Sciatic nerve (tissue), 2 donors: ENCODE measurements at regions not wholly inside any gene's neighbourhood (a gene's known extent, or its start where the extent isn't known, plus 50 kb on each side); places are given as distances from the start of the nearest gene placed in this dataset.

ENCODE experiments used
- ATAC-seq: fragments of 200-7000 bp; cut with Tn5 transposase; one replicate; pipeline ENCODE4 v1.9.1; 2020; ENCODE audit warnings: mild to moderate bottlenecking, moderate library complexity
- DNase-seq: peaks from one replicate; pipeline ENCODE4 v3.0.0-alpha.2; 2020; ENCODE audit warnings: low spot score
- intact Hi-C: fragments of 100-400 bp; cut with DNase I; formaldehyde crosslinking; loops from one replicate; pipeline ENCODE4 v1.14.2; 2022
- donor health status: DM: no; HTN: no; CAD: no.
- donor health status: DM: no; HTN: no; CAD: no.

DNA sequence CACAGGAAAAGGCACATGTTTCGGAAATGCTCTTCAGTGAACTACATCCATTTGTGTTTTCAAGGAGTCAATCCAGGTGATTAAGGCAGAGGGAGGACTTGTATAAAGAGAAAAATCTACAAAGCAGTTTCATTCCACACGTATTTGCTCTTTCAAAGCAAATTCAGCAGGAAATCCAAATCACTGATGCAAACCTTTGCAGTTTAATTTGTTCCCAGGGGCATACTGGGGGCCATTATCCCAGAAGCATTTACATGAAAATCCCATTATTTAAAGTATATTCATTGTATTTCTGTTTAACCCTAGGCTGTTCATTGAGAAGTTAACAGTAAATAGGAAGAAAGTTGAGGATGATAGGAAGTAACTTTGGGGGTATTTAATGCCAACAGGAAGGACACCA lies 147.9 kb downstream of the PMP22 start:
- intact Hi-C loops = no loop called here
- DNase-seq = no peak
- no peak for ATAC-seq

DNA sequence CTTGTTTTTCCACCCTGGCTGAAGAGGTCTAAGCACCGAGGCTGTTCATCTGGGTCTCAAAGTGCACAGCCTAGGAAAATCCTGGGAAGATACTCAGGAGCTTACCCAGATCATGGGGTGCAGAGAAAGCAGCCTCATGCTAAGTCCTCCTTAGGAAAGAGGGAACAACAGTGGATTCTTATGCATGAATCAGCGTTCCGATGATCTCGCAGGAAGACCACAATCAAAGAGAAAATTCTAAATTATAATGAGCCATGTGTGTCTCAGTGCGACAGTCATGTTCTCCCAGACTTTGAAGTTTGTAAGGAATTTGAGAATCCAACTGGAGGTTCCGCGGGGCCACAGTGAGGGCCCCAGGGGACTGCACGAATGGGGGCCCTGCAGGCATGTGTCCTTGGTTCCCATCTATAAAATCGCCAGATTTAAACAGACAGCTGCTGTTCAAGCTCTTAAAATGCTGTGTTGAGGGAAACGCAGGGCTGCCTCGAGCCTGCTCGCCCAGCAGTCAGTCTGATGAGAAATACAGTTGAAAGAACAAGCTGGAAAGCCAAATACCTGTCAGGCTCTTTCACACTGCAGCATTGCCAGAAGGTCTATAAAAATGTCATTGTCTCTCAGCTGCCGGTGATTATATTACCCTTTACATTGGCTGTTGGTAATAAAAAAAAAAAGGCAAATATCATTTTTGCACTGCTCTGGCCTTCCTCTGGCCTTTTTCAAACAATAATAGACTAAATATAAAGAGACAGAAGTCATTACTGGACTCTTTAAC lies 152.1 kb downstream of the PMP22 start:
- no peak for ATAC-seq

DNA sequence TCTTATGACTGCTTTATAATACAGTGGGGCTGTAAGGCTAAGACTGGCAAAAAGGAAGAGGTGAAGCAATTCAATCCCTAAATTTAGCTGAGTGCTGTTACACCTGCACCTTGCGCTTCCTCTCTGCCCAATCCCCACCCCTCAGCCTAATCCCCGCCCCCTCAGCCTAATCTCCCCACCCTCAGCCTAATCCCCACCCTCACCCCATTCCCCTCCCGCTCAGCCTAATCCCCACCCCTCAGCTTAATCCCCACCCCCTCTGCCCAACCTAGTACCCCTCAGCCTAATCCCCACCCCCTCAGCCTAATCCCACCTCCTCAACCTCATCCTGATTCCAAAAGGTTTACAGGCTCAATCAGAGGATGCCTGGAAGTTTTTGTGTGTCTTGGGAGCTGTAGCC lies 155.5 kb downstream of the PMP22 start:
- intact Hi-C loops = no loop called here
- DNase-seq (no peak), ATAC-seq (no peak)

More for the DNA sequence above, 152.1 kb downstream of the PMP22 start:
- intact Hi-C loops = no loop called here
- no peak for DNase-seq

DNA sequence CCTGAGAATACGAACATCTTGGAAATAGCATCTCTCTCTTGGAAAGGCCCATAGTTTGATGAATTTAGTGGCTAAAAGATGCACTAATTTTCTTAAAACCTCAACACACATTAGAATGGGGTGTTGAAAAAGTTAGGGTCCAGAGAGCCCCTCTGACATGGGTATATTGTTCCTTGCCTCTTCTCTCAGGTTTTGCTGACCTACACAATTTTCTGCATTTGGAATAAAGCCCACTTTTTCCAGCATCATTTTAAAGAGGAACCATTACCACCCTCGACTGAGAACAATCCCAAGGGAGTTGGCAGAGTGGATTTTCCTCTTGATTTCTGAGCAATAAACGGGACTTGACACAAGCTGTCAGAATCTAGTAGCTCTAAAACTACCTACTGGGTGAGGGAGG lies 156.1 kb downstream of the PMP22 start:
- ATAC-seq (no peak), DNase-seq (no peak)
- intact Hi-C loops = no loop called here

DNA sequence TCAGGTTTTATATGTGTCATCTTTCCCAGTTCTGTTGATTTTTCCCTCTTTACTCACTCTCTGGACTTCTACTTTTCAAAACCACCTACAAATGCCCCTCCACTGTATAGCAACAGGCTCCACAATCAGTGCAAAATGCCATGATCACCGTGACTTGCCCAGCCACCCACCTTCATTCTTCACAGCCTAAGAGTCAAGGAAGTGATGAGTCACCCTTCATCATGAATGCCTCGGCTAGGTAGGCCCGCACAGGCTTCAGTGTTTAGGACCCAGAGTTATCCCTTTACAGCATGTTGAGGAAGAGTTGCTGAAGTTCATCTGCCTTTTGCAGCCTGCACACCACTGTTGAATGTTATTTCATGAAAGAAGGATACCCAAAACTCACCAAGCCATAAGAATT lies 158.6 kb downstream of the PMP22 start:
- intact Hi-C loops = no loop called here
- DNase-seq (no peak), ATAC-seq (no peak)

DNA sequence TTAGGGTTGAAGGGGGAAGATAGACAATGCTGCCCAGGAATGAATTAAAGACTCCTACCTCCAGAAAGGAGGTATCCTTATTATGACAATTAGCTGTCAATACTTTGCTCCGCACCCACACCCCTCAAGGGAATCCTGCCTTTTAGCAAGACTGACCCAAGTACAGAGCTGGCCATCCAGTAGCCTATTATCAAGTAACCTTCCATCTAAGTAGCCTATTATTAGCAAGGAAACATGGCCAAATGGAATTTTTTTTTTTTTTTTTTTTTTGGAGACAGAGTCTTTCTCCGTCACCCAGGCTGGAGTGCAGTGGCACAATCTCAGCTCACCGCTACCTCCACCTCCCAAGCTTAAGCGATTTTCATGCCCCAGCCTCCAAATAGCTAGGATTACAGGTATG lies 161.3 kb downstream of the PMP22 start:
- ATAC-seq (no peak), DNase-seq (no peak)
- intact Hi-C loops = no loop called here

DNA sequence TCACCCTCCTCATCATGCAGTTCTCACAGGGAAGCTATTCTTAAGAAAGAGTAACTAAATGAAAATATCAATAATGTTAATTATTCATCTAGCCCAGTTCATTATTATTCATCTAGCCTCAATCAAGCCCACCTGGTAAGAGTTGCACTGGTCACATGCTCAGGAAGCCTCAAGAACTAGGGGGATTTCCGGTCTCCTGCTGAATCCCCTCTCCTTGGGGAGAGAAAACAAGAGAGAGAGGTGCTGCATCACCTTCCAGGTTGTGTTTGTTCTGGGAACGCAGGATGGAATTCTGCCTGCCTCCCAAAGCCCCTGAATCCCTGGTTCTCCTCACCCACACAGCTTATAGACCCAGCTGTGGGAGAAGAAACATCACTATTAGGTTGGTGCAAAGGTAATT lies 164.0 kb downstream of the PMP22 start:
- DNase-seq (no peak), ATAC-seq (no peak)
- intact Hi-C loops = no loop called here

DNA sequence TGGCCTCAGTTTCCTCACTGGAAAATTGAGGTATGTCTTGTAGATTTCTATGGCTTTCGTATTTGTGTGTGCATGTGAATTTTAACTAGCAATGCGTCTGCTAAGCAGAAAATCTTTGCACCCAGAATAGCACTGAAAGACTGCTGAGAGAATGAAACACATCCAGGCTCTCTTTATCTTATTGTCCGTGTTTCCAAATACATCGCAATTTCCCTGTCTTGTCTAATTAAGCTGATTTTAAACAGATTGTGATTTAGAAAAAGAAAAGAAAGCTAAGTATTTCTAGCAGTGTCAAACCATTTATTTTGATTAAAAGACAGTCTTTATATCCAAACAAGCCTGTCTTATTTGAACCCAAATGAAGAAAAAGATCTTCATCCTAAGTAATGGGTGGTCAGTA lies 168.6 kb downstream of the PMP22 start:
- DNase-seq (no peak), ATAC-seq (no peak)
- intact Hi-C loops = no loop called here

DNA sequence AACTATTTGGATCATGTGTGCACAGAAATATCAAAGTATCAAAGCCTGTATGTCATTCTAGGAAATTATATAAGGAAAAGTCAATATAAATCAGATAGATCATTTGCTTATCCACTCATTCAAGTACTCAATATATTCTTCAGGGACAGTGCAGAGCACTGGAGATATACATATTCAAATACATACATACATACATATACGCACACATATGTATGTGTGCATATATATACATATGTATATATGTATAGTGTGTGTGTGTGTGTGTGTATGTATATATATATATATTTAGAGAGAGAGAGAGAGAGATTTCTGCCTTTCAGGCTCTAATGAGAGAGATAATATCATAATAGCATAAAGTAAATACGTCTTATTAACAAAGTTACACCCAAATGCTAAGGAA lies 169.2 kb downstream of the PMP22 start:
- DNase-seq (no peak), ATAC-seq (no peak)
- intact Hi-C loops = no loop called here

DNA sequence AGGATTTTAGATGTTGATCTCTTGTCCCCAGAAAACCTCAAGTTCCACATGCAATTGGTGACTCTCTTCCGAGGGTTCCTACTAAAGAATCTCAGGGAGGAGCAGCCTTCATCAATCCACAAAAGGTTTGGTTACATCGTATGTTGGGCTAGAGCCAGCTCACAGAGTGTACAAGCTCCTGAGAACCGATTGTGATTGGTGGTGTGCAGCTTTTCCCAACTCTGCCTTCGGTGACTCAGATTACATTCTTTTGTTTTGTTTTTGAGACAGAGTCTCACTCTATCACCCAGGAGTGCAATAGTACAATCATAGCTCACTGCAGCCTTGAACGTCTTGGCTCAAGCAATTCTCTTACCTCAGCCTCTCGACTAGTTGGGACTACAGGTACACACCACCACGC lies 172.4 kb downstream of the PMP22 start:
- no peak for ATAC-seq
- intact Hi-C loops = no loop called here
- DNase-seq = no peak

DNA sequence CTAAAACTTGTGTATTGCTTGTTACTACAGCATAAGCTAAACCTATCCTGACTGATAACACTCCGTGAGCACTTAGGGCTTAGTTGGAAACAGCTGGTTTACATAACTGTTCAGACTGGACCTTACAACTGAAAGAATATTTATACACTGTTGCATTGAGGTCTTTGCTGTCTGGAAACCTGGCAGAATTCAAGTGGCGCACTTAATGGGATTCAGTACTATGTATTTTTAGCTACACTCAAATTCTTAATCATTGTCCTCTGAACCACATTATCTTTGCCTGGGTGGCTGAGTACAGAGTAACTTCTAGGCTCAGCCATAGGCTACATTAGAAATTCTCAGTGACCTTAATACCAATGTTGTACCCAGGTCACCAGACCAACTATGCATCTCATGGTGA lies 172.9 kb downstream of the PMP22 start:
- DNase-seq = no peak
- ATAC-seq = no peak
- intact Hi-C loops = no loop called here

DNA sequence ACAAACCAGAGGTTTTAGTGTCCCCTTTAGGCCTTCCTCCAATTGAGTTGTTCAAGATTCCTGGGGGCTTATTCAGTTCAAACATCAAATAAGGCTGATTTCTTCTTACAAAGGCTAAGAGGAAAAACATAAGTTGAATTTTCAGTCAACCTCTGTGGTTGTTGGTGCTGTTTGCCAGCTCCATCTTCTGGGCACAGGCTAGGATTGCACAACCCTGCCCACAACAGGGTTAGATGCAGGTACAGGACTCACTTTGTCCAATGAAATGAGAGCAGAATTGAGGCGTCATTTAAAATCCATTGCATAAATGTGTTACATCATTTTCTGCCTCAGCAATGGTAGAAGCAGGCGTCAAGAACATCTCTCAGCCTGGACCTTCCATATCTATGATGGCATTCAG lies 173.3 kb downstream of the PMP22 start:
- intact Hi-C loops = no loop called here
- no peak for ATAC-seq
- no peak for DNase-seq

DNA sequence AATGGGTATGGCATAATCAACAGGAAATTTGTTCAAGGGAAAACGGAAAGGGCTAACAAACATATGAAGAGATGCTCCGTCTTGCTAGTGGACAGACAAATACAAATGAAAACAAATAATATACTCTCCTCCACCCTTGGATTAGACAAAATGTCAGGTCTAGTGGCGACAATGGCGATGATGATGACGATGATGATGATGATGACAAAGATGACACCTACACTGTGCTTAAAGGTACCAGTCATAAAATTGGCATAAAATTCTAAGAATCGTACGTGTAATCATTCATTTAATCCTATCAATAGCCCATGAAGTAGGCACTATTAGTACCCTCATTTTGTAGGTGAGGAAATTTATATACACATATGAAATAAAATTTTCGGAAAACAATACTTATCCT lies 174.6 kb downstream of the PMP22 start:
- DNase-seq (no peak), ATAC-seq (no peak)
- intact Hi-C loops = no loop called here

DNA sequence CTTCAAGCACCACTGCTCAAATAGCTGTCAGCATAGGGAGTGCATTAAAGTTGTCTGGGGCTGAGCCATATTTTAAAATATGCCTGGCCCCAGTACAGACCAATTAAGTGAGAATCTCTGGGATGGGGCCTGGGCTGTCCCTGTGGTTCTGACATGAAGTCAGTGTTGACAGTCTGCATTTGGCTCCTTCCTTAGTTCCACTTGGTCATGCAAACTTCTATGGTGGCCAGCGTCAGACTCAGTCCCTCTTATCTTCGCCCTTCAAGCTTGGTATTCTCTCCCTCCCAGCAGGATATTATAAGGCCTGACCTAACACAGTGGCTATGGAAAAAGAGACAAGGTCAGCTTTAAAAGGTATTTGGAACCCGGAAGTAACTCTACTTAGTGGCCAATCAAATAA lies 177.2 kb downstream of the PMP22 start:
- DNase-seq (no peak), ATAC-seq (no peak)
- intact Hi-C loops = no loop called here

DNA sequence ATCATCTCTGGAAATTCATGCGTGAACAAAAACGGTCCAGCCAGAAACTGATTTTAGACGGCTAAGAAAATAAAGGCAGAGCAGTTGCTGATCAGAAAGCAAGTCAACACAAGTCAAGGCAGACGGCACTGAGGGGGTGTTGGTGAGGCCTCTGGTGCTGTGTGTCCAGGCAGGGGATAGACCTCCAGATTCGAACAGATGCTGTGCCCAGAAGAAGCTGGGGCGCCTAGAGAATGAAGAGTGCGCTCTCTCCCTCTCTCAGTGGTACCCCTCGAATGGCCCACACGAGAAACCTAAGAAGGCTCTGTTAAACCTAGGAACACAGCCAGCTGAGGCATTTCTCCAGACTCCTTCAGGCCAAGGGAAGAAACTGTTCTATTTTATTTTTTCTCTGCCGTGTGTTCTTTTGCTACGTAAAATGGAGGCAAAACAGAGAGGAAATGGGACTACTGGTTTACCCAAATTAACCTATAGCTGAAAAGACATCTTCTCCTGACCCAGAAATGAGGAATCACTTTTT lies 178.3 kb downstream of the PMP22 start:
- no peak for ATAC-seq
- no peak for DNase-seq
- intact Hi-C loops = no loop called here

DNA sequence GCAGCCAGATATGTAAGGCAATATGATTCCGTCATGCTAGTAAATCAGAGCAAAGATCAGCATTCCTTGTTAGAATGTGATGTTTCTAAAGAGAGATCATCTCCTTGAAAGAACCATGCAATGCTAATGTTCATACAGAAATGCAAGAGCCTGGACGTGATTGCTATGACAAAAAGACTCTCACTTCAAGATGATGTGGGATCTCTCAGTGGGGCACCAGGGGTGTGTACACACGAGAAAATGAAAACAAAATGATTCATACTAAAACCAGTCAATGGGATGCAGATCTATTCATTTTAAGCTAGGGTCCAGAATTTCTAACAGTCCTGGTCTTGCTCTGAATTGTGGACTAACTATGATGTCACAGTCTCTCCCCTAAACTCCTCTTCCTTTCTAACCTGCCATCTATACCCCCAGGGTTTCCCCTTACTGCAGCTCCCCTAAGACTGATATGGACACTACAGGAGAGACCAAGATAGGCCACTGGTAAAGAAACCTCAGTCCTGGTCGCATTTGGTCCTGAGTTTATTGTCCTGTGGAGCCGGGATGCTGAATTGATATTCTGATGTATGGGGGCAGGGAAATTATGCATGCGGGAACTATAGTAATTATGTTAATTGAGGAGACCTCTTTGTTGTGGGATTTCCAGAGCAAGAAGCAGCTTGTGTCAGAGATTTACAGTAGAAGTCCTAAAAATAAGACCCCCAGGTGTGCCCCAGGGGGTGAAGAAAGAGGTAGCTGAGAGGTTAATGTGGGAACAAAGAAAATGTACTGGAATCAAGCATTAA lies 179.0 kb downstream of the PMP22 start:
- intact Hi-C loops = no loop called here
- ATAC-seq (no peak), DNase-seq (no peak)

DNA sequence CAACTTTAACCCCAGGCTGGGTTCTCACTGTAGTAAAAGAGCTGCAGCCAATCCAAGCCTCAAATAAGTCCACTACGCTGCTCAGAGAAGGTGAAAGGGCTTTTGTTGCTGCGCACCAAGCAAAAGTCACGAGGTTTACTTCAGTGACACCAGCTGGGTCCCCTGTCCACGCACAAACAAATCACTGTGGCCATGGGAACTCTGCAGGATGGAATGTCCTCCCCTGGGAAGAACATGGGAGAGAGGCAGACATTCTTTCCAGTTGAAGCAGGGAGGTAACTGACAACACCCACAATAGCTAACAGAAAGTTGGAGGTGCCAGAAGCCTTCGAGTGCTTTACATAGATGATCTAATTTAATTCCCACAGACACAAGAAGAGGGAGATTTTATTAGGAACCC lies 181.9 kb downstream of the PMP22 start:
- intact Hi-C loops = no loop called here
- ATAC-seq (no peak), DNase-seq (no peak)

DNA sequence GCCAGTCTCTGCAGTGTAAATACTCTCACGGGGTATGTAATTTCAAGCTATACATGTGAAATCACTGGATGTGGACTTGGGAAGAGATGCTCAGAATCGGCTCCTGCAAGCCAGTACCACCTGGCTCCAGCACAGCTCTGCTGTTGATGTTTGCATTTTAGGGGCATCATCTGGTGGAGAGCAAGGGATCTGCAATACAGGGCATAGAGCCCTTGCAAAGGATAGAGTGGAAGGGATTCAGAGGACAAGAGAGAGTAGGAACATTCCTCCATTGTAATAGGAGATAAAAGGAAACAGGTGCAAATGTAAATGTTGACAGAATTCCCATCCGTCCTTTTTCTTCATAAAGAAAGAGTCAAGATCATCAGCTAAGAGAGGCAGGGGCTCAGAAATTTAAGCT lies 184.1 kb downstream of the PMP22 start:
- DNase-seq (no peak), ATAC-seq (no peak)
- intact Hi-C loops = no loop called here

DNA sequence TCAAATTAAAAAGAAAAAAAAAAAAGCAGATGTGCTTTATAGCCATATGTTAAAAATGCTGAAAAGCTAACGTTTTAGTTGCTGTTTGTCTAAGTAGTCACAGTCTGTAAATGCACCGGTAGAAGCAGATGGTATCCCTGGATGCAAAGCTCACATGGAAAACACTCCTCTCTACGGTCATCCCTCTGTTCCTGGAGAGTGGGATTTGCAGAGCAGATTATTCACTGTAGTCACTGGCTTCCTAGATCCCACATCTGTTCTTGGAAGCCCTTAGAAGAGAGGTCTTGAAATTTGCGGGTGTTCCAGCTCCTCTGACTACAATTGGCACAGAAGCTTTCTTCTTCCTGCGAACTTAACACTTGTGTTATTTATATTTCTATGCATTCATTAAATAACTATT lies 186.6 kb downstream of the PMP22 start:
- no peak for DNase-seq
- no peak for ATAC-seq
- intact Hi-C loops = no loop called here

DNA sequence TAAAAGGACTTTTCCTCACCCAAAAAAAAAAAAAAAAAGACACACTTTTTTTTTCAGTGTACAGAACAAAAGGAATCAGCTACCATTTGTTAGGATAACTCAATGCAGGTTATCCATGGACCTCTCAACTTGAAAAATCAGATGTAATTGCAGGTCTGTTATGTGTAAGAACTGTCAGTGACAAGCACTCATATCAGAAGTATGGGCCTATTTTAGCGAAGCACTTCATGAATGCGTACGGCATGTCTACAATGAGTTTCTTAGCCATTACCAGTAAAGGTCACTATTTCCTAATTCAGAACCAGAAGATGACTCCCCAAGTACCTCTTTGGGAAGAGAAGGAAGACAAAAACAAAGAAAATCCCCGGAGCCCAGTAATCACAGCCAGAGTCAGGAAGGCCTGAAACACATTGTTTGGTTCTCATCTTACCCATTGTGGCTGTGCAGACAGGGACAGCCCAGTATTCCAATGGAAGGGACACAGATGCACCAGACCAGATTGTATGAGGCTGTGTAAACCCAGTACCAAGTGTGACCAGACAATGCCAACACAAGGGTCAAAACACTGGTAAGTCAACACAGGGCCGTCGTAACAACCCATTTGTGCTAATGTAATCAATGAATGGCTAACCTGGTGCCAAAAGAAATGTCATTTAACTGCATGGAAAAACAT lies 188.0 kb downstream of the PMP22 start:
- DNase-seq (no peak), ATAC-seq (no peak)

More for the DNA sequence above, 188.0 kb downstream of the PMP22 start:
- intact Hi-C loops = no loop called here
